HCEC 1CT (cell line): ENCODE measurements at regions not wholly inside any gene's neighbourhood (a gene's known extent, or its start where the extent isn't known, plus 50 kb on each side); places are given as distances from the start of the nearest gene placed in this dataset.
"Not testable (repeated sequence)": the region's sequence is repeated elsewhere in the genome, so short reads cannot be mapped to it uniquely, and the experiment has no call there.

ENCODE experiments used
- DNase-seq: peaks from one replicate; pipeline ENCODE4 v3.0.0-alpha.2; 2017

- DNase-seq: peak; percentile 24
Measured at GRCh38 chr12:58069268-58069963, 128.0 kb downstream of the ATP23 start.

GRCh38 chr12:58071994-58072393, 130.6 kb downstream of the ATP23 start:
- no peak for DNase-seq

GRCh38 chr12:58074259-58074658, 132.9 kb downstream of the ATP23 start:
- DNase-seq: no peak

GRCh38 chr12:58079806-58080205, 138.4 kb downstream of the ATP23 start:
- no peak for DNase-seq

- no peak for DNase-seq
Measured at GRCh38 chr12:58081488-58081887, 140.1 kb downstream of the ATP23 start.

- DNase-seq: no peak
Measured at GRCh38 chr12:58082996-58083395, 141.6 kb downstream of the ATP23 start.

GRCh38 chr12:58086006-58086405, 144.6 kb downstream of the ATP23 start:
- DNase-seq: no peak

GRCh38 chr12:58086930-58087329, 145.6 kb downstream of the ATP23 start:
- no peak for DNase-seq

- no peak for DNase-seq
Measured at GRCh38 chr12:58087423-58088127, 146.2 kb downstream of the ATP23 start.

GRCh38 chr12:58089588-58089987, 148.2 kb downstream of the ATP23 start:
- no peak for DNase-seq

- no peak for DNase-seq
Measured at GRCh38 chr12:58090685-58091084, 149.3 kb downstream of the ATP23 start.

GRCh38 chr12:58095002-58095401, 153.6 kb downstream of the ATP23 start:
- no peak for DNase-seq

- DNase-seq: no peak
Measured at GRCh38 chr12:58097741-58098140, 156.4 kb downstream of the ATP23 start.

GRCh38 chr12:58099476-58099875, 158.1 kb downstream of the ATP23 start:
- no peak for DNase-seq

GRCh38 chr12:58104351-58104755, 163.0 kb downstream of the ATP23 start:
- DNase-seq: no peak

GRCh38 chr12:58105225-58106119, 164.1 kb downstream of the ATP23 start:
- DNase-seq: no peak

GRCh38 chr12:58106195-58106594, 164.8 kb downstream of the ATP23 start:
- no peak for DNase-seq

GRCh38 chr12:58117201-58117600, 175.8 kb downstream of the ATP23 start:
- no peak for DNase-seq

GRCh38 chr12:58117667-58118066, 176.3 kb downstream of the ATP23 start:
- no peak for DNase-seq

GRCh38 chr12:58125761-58126160, 184.4 kb downstream of the ATP23 start:
- not testable (repeated sequence) for DNase-seq

- no peak for DNase-seq
Measured at GRCh38 chr12:58131986-58132755, 190.8 kb downstream of the ATP23 start.

GRCh38 chr12:58138424-58138823, 197.1 kb downstream of the ATP23 start:
- no peak for DNase-seq

GRCh38 chr12:58139894-58140293, 198.5 kb downstream of the ATP23 start:
- DNase-seq: no peak
